Lung (tissue), 11 donors: ENCODE measurements at regions not wholly inside any gene's neighbourhood (a gene's known extent, or its start where the extent isn't known, plus 50 kb on each side); places are given as distances from the start of the nearest gene placed in this dataset.

Source experiments
- ATAC-seq: fragments of 200-7000 bp; cut with Tn5 transposase; one replicate; pipeline ENCODE4 v1.9.1; 2020; ENCODE audit warnings: moderate number of reproducible peaks; ENCODE audit not compliant: insufficient read depth, low FRiP score
- DNase-seq, 3 donors: peaks; one replicate each; pipeline ENCODE4 v3.0.0-alpha.2; 2013 to 2017
- H3K27ac ChIP-seq, 2 donors: one replicate each; pipeline ENCODE4 v1.5.1; 2013; ENCODE audit warnings: mild to moderate bottlenecking in 2 of 2, moderate library complexity in 2 of 2, control low read depth in 1 of 2, inconsistent platforms in 1 of 2, low read depth in 1 of 2, low read length in 1 of 2
- H3K27me3 ChIP-seq, 3 donors: one replicate each; pipeline ENCODE4 v1.5.1; 2013; ENCODE audit warnings: low read length in 2 of 3; ENCODE audit not compliant: control insufficient read depth in 3 of 3, insufficient read depth in 3 of 3
- H3K36me3 ChIP-seq, 4 donors: one replicate each; pipeline ENCODE4 v1.5.1; 2013; ENCODE audit warnings: low read length in 4 of 4, mild to moderate bottlenecking in 1 of 4, moderate library complexity in 1 of 4; ENCODE audit not compliant: control insufficient read depth in 4 of 4, insufficient read depth in 4 of 4
- H3K4me1 ChIP-seq, 5 donors: one replicate each; pipeline ENCODE4 v1.5.1; 2013; ENCODE audit warnings: low read length in 5 of 5, mild to moderate bottlenecking in 2 of 5, moderate library complexity in 1 of 5; ENCODE audit not compliant: control insufficient read depth in 5 of 5, insufficient read depth in 5 of 5
- H3K4me3 ChIP-seq: one replicate; pipeline ENCODE4 v1.5.1; 2013; ENCODE audit warnings: mild to moderate bottlenecking, control low read depth, moderate library complexity
- H3K9ac ChIP-seq, 2 donors: one replicate each; pipeline ENCODE4 v1.5.1; 2013; ENCODE audit warnings: low read length in 2 of 2, control low read depth in 1 of 2; ENCODE audit not compliant: insufficient read depth in 1 of 2
- H3K9me3 ChIP-seq, 4 donors: one replicate each; pipeline ENCODE4 v1.5.1; 2013; ENCODE audit warnings: low read length in 3 of 4, mild to moderate bottlenecking in 1 of 4, moderate library complexity in 1 of 4; ENCODE audit not compliant: control insufficient read depth in 4 of 4, insufficient read depth in 3 of 4
- WGBS, 2 donors: extraction: QIAGEN DNeasy Blood & Tissue Kit; methylation state at CpG; one replicate each; pipeline ENCODE4 v1.1.7; 2013; 5-methylcytosine and 5-hydroxymethylcytosine counted together
- TF ChIP-seq, protein P1 (sequence below): IDR thresholded peaks from 2 replicates; pipeline ENCODE4 v1.5.1; 2012; ENCODE audit warnings: mild to moderate bottlenecking; ENCODE audit errors: control extremely low read depth, extremely low read depth
- donor health status: control.
- donor health status: control.
- donor health status: Bipolar disorder and iron deficiency.
- donor health status: healthy.
- donor health status: DM: yes; HTN: yes; CAD: no.

DNA sequence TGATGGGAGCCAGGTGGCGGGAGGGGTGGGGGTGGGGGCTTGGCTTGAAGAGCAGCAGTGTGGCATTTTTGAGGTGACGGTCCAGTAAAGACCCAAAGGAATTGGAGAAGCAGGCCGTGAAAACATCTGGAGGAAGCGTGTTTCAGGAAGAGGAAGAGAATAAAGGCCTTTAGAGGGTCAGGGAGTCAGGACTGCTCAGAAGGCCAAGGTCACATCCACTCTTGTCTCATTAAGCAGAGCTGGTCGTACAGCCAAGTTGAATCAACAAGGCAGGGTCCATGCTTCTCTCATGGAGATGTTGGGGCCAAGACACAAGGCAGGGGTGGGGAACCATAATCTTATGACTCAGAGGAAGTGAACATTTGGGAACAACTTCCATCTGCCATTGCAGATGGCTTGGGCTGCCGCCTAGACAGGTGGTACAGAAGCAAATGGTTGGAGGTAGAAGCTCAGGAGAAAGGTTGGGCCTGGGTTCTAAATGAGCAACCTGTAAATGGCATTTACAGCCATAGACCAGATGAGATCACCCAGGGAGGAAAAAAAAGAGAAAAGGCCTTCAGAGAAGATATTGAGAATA, 179.6 kb downstream of the TTLL2 start:
- WGBS, 2 donors: 67 to 80% methylated on average over 6 of the region's 6 CpGs
- no peak for DNase-seq

GRCh38 chr6:167505199-167505598, 180.3 kb downstream of the TTLL2 start:
- Histone ChIP-seq H3K27me3 (peaks cover 0 to 13% (median 0%) of the 10 kb centered on the region in 3 donors), H3K4me1 (peaks cover 0 to 16% (median 0%) of the 10 kb centered on the region in 5 donors), H3K4me3 (no peak overlapping the region), H3K9ac (no peak overlapping the region), H3K36me3 (no peaks in the 10 kb centered on the region), H3K27ac (no peak overlapping the region), H3K9me3 (no peaks in the 10 kb centered on the region)
- DNase-seq (no peak), ATAC-seq (no peak)
- 71 to 80% methylated on average over 7 of the region's 7 CpGs for WGBS, 2 donors
- TF ChIP-seq, protein P1, sequence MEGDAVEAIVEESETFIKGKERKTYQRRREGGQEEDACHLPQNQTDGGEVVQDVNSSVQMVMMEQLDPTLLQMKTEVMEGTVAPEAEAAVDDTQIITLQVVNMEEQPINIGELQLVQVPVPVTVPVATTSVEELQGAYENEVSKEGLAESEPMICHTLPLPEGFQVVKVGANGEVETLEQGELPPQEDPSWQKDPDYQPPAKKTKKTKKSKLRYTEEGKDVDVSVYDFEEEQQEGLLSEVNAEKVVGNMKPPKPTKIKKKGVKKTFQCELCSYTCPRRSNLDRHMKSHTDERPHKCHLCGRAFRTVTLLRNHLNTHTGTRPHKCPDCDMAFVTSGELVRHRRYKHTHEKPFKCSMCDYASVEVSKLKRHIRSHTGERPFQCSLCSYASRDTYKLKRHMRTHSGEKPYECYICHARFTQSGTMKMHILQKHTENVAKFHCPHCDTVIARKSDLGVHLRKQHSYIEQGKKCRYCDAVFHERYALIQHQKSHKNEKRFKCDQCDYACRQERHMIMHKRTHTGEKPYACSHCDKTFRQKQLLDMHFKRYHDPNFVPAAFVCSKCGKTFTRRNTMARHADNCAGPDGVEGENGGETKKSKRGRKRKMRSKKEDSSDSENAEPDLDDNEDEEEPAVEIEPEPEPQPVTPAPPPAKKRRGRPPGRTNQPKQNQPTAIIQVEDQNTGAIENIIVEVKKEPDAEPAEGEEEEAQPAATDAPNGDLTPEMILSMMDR: no peak

More for the DNA sequence above, 179.6 kb downstream of the TTLL2 start:
- H3K4me3 ChIP-seq: no peak overlapping the region
- no peak for ATAC-seq
- H3K4me1 ChIP-seq: peaks cover 0 to 16% (median 0%) of the 10 kb centered on the region in 5 donors
- H3K9ac ChIP-seq: no peak overlapping the region
- peaks cover 0 to 13% (median 0%) of the 10 kb centered on the region in 3 donors for H3K27me3 ChIP-seq
- no peaks in the 10 kb centered on the region for H3K36me3 ChIP-seq
- no peaks in the 10 kb centered on the region for H3K9me3 ChIP-seq
- TF ChIP-seq, protein P1: no peak
- H3K27ac ChIP-seq: no peak overlapping the region

DNA sequence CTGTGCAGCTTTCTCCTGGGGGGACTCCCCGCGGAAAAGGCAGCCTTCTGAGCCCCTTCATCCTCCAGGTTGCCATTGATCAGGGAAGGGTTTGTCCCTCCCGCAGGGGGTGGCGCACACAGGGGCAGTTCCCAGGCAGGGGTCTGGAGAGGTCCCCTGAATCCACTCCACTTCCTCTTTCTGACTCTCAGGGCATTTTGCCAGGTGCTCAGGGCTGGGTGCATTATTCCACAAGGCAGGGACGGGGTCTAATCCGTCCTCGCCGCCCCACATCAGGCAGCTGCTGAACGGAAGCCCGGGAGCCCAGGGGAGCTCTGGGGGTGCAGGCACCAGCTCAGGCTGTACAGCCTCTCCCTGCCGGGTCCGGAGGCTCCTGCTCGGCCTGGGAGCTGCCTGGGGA, 180.9 kb downstream of the TTLL2 start:
- Histone ChIP-seq H3K27ac (no peak overlapping the region), H3K4me3 (no peak overlapping the region), H3K4me1 (peaks cover 0 to 16% (median 0%) of the 10 kb centered on the region in 5 donors), H3K9ac (no peak overlapping the region), H3K9me3 (no peaks in the 10 kb centered on the region), H3K27me3 (peaks cover 0 to 13% (median 0%) of the 10 kb centered on the region in 3 donors), H3K36me3 (no peaks in the 10 kb centered on the region)
- 70 to 73% methylated on average over 13 of the region's 13 CpGs for WGBS, 2 donors
- TF ChIP-seq, protein P1: no peak
- no peak for DNase-seq
- peak; percentile 17 for ATAC-seq
